Nephron progenitor cell (in vitro differentiated cells): ENCODE measurements at regions not wholly inside any gene's neighbourhood (a gene's known extent, or its start where the extent isn't known, plus 50 kb on each side); places are given as distances from the start of the nearest gene placed in this dataset.

Experiments
- DNase-seq: peaks from one replicate; pipeline ENCODE4 v3.0.0; 2021
- H3K27ac Mint-ChIP-seq: 2 replicates; pipeline ENCODE4 v1.8.0; 2021; ENCODE audit warnings: mild to moderate bottlenecking, moderate library complexity, mixed read lengths
- H3K27me3 Mint-ChIP-seq: 2 replicates; pipeline ENCODE4 v1.8.0; 2021; ENCODE audit warnings: mild to moderate bottlenecking, low read depth, mixed read lengths; ENCODE audit not compliant: poor library complexity
- H3K36me3 Mint-ChIP-seq: 2 replicates; pipeline ENCODE4 v1.8.0; 2021; ENCODE audit warnings: low read depth, mixed read lengths
- H3K4me1 Mint-ChIP-seq: 2 replicates; pipeline ENCODE4 v1.8.0; 2021; ENCODE audit warnings: mixed read lengths
- H3K4me3 Mint-ChIP-seq: 2 replicates; pipeline ENCODE4 v1.8.0; 2021; ENCODE audit warnings: mild to moderate bottlenecking, moderate library complexity, mixed read lengths
- H3K9me3 Mint-ChIP-seq: 2 replicates; pipeline ENCODE4 v1.8.0; 2021; ENCODE audit warnings: mild to moderate bottlenecking, moderate library complexity, mixed read lengths
- CTCF ChIP-seq: fragments of 200-600 bp; sonication (generic); IDR thresholded peaks from 2 replicates; pipeline ENCODE4 v1.5.0; 2021; ENCODE audit warnings: antibody characterized with exemption

DNA sequence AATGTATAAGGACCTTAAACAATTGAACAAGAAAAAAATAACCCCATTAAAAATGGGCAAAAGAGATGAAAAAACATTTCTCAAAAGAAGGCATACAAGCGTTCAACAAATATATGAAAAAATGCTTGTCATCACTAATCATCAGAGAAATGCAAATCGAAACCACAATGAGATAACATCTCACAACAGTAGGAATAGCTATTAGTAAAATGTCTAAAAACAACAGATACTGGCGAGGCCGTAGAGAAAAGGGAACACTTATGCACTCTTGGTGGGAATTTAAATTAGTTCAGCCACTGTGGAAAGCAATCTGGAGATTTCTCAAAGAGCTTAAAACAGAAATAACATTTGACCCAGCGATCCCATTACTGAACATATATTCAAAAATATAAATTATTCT, 769.8 kb upstream of the MGAT4C start:
- TF ChIP-seq CTCF: no peak
- Mint-ChIP-seq H3K36me3 (no peaks in the 10 kb centered on the region), H3K4me1 (no peaks in the 10 kb centered on the region), H3K27ac (no peak overlapping the region), H3K9me3 (no peaks in the 10 kb centered on the region), H3K27me3 (peaks cover 4% of the 10 kb centered on the region), H3K4me3 (no peak overlapping the region)
- DNase-seq: no peak

DNA sequence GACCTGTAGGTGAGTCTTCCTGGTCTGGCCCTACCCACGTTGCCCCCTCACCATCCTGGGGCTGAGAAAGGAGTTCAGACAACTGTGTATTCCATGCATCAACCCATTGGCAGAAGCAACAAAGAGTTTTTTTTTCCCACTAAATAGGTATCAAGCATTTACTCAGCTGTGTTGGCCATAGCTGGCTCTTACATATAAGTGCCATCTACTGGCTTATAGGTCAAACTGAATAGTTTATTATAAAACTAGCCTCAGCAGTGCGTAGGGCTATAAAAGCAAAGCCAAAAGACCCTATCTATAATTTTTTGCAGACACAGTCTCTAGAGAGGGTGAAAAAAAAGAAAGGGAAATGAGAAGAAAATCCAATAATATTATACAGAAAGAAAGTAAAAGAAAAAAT, 765.2 kb upstream of the MGAT4C start:
- no peak for DNase-seq
- Mint-ChIP-seq H3K27ac (no peak overlapping the region), H3K4me1 (no peaks in the 10 kb centered on the region), H3K27me3 (peaks cover 4% of the 10 kb centered on the region), H3K4me3 (no peak overlapping the region), H3K36me3 (no peaks in the 10 kb centered on the region), H3K9me3 (no peaks in the 10 kb centered on the region)
- no peak for TF ChIP-seq CTCF

DNA sequence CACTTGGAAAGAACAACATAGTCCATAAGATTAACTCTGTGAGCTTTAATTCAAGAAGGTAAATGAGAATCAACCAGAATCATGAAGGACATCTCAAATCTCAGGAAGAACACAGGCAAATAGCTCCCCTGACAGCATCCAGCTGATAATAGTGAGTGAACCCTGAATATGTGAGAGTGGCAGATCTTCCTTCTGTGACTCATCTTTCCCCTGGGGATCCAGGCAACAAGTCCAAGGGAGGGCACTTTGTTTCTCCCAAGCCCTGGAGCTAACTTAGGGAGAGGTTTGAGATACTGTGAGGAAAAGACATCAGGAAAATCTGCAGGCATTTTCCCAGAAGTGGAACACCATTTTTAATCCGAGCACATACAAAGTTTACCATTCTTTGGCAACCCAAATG, 763.9 kb upstream of the MGAT4C start:
- no peaks in the 10 kb centered on the region for H3K9me3 Mint-ChIP-seq
- DNase-seq: no peak
- H3K36me3 Mint-ChIP-seq: no peaks in the 10 kb centered on the region
- H3K4me1 Mint-ChIP-seq: no peaks in the 10 kb centered on the region
- no peak for TF ChIP-seq CTCF
- peaks cover 4% of the 10 kb centered on the region for H3K27me3 Mint-ChIP-seq
- no peak overlapping the region for H3K27ac Mint-ChIP-seq
- no peak overlapping the region for H3K4me3 Mint-ChIP-seq

GRCh38 chr12:87015352-87015751, 759.2 kb upstream of the MGAT4C start:
- Mint-ChIP-seq H3K4me3 (no peak overlapping the region), H3K36me3 (no peaks in the 10 kb centered on the region), H3K4me1 (no peaks in the 10 kb centered on the region), H3K27me3 (peaks cover 3% of the 10 kb centered on the region), H3K9me3 (no peaks in the 10 kb centered on the region), H3K27ac (no peak overlapping the region)
- DNase-seq: no peak
- no peak for TF ChIP-seq CTCF

DNA sequence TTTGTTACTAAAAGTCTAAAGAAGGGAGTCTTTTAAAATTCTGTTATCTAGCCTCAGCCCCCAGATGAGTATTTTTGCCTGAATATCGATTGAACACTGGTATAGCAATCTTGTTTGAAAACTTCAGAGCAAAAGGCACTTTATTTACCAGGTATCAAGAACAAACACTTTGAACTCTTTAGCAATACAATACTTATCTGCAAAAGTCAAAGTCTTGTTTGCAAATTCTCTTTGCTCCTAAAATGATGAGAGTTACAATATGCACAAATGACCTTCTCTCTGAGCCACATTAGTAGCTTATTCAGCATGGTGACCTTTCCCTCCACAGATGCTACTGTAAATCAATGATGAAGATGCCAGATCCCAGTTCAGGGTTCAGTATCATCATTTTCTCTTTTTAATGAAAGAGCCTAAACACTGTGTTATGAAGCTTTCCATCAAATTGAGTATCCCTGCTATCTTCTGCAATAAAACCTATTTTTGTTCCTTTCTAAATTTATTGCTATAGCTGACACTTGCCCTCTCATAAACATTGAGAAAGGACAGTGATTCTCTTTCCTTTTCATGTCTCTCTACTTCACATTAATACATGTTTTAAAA, 752.7 kb upstream of the MGAT4C start:
- TF ChIP-seq CTCF: no peak
- Mint-ChIP-seq H3K36me3 (no peaks in the 10 kb centered on the region), H3K27ac (no peak overlapping the region), H3K4me1 (no peaks in the 10 kb centered on the region), H3K27me3 (peaks cover 3% of the 10 kb centered on the region), H3K9me3 (peaks cover 2% of the 10 kb centered on the region), H3K4me3 (no peak overlapping the region)
- DNase-seq: no peak

DNA sequence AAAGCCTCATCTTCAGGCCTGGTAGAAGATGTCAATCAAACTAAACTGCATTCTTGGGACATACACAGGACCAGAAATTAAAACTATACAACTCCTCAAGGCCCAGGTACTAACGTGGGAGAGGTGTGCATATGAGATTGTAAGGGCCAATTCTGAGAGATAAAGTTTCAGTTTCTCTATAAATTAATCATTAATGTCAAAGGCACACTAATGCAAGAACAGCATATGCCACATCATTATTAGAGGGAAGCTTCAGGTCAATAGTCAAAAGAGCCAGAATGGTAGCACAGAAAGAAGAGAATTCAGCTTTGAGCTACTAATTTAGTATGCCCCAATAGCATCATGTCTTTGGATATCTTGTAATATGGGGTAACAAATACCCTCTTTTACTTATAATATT, 744.9 kb upstream of the MGAT4C start:
- TF ChIP-seq CTCF: no peak
- Mint-ChIP-seq H3K9me3 (peaks cover 31% of the 10 kb centered on the region), H3K27ac (no peak overlapping the region)

More for the DNA sequence above, 744.9 kb upstream of the MGAT4C start:
- no peaks in the 10 kb centered on the region for H3K36me3 Mint-ChIP-seq
- no peaks in the 10 kb centered on the region for H3K4me1 Mint-ChIP-seq
- DNase-seq: no peak
- no peak overlapping the region for H3K4me3 Mint-ChIP-seq
- H3K27me3 Mint-ChIP-seq: peaks cover 3% of the 10 kb centered on the region
